ENCODE measurements at regions not wholly inside any gene's neighbourhood (a gene's known extent, or its start where the extent isn't known, plus 50 kb on each side); places are given as distances from the start of the nearest gene placed in this dataset.
"Not testable (repeated sequence)": the region's sequence is repeated elsewhere in the genome, so short reads cannot be mapped to it uniquely, and the experiment has no call there.

GRCh38 chr1:215407575-215407974, 159.5 kb upstream of the KCTD3 start:
- H3K4me3 ChIP-seq: no peak overlapping the region
- H3K9me3 ChIP-seq: no peaks in the 10 kb centered on the region
- H3K4me1 ChIP-seq: peaks cover 0 to 9% (median 0%) of the 10 kb centered on the region in 4 donors
- 42 to 60% methylated on average over 2 of the region's 2 CpGs for WGBS, 2 donors
- TF ChIP-seq CTCF (IDR thresholded peaks at IDR 0.05) (no peak), POLR2A (IDR thresholded peaks at IDR 0.05) (no peak), EP300 (IDR thresholded peaks at IDR 0.05) (no peak)
- H3K27me3 ChIP-seq: no peaks in the 10 kb centered on the region
- no peaks in the 10 kb centered on the region for H3K36me3 ChIP-seq
- H3K27ac ChIP-seq: peak overlapping the region in 3 of 4 donors; percentile 5 to 35 (median 15)
- no peak for DNase-seq (ENCODE audit: low spot score in 2 of 2)

DNA sequence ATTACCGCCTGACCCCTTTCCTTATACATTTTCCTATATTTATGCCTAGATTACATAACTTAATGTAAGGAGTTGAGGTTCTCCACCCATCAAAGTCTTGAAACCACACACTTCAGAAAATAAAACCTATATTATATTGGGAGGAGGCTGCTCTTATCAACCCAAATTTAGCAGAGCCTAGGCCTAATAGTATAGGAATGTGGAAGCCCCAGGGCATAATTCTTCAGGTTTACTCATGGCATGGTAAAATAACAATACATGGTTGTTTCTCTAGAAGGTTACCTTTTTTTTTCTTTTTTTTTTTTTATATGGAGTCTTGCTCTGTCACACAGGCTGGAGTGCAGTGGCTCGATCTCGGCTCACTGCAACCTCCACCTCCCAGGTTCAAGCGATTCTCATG, 157.6 kb upstream of the KCTD3 start:
- H3K36me3 ChIP-seq; H3K27ac ChIP-seq; H3K4me1 ChIP-seq; H3K9me3 ChIP-seq; H3K27me3 ChIP-seq; DNase-seq (ENCODE audit: low spot score in 2 of 2); H3K4me3 ChIP-seq: not testable (repeated sequence)
- 96 to 97% methylated on average over 4 of the region's 4 CpGs for WGBS, 2 donors

- 79 to 92% methylated on average over 5 of the region's 5 CpGs for WGBS, 2 donors
- DNase-seq (ENCODE audit: low spot score in 2 of 2); H3K36me3 ChIP-seq; H3K27me3 ChIP-seq; H3K4me1 ChIP-seq; H3K4me3 ChIP-seq; H3K9me3 ChIP-seq; H3K27ac ChIP-seq: not testable (repeated sequence)
These were observed 151.6 kb upstream of the KCTD3 start for GRCh38 chr1:215415521-215415920.

DNA sequence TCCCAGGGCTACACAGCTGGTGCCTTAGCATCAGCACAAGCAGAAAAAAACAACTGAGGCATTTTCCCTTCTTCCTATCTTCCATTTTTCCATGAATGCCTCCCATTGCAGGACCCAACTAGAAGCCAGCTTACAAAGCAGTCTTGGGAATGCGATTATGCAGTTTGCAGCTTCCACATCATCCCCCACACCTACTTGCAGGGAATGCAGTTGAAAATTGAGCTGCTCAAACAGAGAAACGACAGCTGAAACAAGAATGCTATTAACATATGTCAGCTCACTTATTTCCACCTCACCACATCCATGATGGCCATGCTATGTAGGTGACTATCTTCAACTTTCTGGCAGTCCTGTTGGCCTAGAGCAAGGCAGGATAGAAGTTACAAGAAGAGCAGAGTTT, 150.6 kb upstream of the KCTD3 start:
- no peaks in the 10 kb centered on the region for H3K36me3 ChIP-seq

DNA sequence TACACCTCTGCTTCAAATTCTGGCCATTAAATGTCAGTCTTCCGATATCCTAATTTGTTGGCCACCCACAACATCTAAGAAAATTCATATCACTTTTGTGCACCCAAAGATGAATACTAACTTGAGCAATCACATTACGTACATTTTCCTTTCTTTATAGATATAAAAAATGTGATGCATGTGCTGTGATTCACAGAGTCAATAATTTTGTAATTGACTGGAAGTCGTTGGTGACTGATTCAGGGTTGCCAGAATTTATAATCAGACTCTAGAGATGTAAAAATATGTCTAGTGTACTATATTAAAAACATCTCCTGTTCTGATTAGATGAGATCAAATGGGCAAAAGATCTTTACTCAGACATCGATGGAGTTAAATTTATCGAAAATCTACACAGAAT, 150.0 kb upstream of the KCTD3 start:
- no peaks in the 10 kb centered on the region for H3K9me3 ChIP-seq
- 76 to 79% methylated on average over 5 of the region's 5 CpGs for WGBS, 2 donors
- H3K27me3 ChIP-seq: no peaks in the 10 kb centered on the region
- no peak overlapping the region for H3K4me3 ChIP-seq
- no peak for DNase-seq (ENCODE audit: low spot score in 2 of 2)
- H3K36me3 ChIP-seq: no peaks in the 10 kb centered on the region
- no peaks in the 10 kb centered on the region for H3K4me1 ChIP-seq
- TF ChIP-seq EP300 (IDR thresholded peaks at IDR 0.05) (no peak), CTCF (IDR thresholded peaks at IDR 0.05) (no peak), POLR2A (IDR thresholded peaks at IDR 0.05) (no peak)
- H3K27ac ChIP-seq: no peak overlapping the region

More for the DNA sequence above, 150.6 kb upstream of the KCTD3 start:
- DNase-seq (ENCODE audit: low spot score in 2 of 2): no peak
- no peak for TF ChIP-seq CTCF (IDR thresholded peaks at IDR 0.05)
- TF ChIP-seq POLR2A (IDR thresholded peaks at IDR 0.05): no peak
- TF ChIP-seq EP300 (IDR thresholded peaks at IDR 0.05): no peak
- no peaks in the 10 kb centered on the region for H3K4me1 ChIP-seq
- H3K9me3 ChIP-seq: no peaks in the 10 kb centered on the region
- WGBS, 2 donors: 64 to 65% methylated on average over 2 of the region's 2 CpGs
- no peak overlapping the region for H3K4me3 ChIP-seq
- no peak overlapping the region for H3K27ac ChIP-seq
- H3K27me3 ChIP-seq: no peaks in the 10 kb centered on the region

DNA sequence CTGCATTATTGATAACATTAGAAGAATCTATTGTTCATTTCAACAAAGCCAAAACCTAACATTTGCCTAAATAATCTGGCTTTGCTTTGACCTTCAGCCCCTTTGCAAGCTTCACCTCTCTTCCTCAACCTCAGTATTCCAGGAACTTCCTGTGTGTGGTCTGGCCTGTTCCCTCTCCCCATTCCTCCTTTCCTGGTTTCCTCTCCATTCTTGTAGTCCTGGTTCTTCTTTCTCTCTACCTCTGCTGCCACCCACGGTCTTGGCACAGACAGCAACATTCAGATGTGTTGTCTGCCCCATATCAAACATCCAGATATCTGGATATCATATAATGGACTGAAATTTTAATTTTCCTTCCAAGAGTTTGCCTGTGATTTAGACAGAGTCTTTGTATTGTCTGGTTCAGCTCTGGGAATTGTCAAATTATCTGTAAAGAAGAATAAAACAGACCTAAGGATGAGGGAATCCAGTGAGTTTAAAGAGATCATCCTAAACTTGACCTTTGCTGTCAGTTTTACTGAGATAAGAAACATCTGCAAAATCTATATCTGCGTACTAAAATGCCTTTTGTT, 148.1 kb upstream of the KCTD3 start:
- 28 to 42% methylated on average over 2 of the region's 2 CpGs for WGBS, 2 donors
- no peak for DNase-seq (ENCODE audit: low spot score in 2 of 2)
- no peak for TF ChIP-seq POLR2A (IDR thresholded peaks at IDR 0.05)
- H3K27me3 ChIP-seq: no peaks in the 10 kb centered on the region
- no peak overlapping the region for H3K4me3 ChIP-seq
- H3K9me3 ChIP-seq: no peaks in the 10 kb centered on the region
- no peaks in the 10 kb centered on the region for H3K36me3 ChIP-seq
- no peak overlapping the region for H3K27ac ChIP-seq
- no peaks in the 10 kb centered on the region for H3K4me1 ChIP-seq

DNA sequence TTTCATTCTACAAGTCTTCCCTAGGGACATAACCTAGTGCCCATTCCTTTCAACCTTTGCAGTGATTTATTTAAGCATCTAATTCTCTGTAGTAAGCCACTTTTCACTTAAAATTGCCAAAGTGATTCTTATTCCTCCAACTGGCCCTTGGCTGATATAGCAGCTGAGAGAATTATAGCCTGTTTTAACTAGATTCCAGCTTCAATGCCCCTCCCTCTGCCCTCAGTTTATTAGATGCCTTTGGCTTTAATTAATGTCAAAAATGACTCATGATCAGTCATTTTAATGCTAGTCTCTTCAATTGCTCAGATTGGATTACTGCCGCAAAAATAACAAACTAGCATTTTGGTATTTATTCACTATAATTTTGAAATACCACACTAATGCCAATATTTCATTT, 145.4 kb upstream of the KCTD3 start:
- no peak overlapping the region for H3K4me3 ChIP-seq

More for the DNA sequence above, 145.4 kb upstream of the KCTD3 start:
- TF ChIP-seq CTCF (IDR thresholded peaks at IDR 0.05) (no peak), EP300 (IDR thresholded peaks at IDR 0.05) (no peak), POLR2A (IDR thresholded peaks at IDR 0.05) (no peak)
- Histone ChIP-seq H3K4me1 (no peaks in the 10 kb centered on the region), H3K36me3 (no peaks in the 10 kb centered on the region), H3K27me3 (no peaks in the 10 kb centered on the region), H3K27ac (no peak overlapping the region), H3K9me3 (peaks cover 0 to 5% (median 0%) of the 10 kb centered on the region in 4 donors)
- DNase-seq (ENCODE audit: low spot score in 2 of 2): no peak
- 69 to 80% methylated on average over 1 of the region's 1 CpG for WGBS, 2 donors

All from tibial nerve (tissue), 4 donors.